Chondrocyte (in vitro differentiated cells): ENCODE measurements at regions not wholly inside any gene's neighbourhood (a gene's known extent, or its start where the extent isn't known, plus 50 kb on each side); places are given as distances from the start of the nearest gene placed in this dataset.

Source experiments
- DNase-seq: peaks from one replicate; pipeline ENCODE4 v3.0.0; 2021; ENCODE audit warnings: mixed read lengths, low spot score
- H3K27ac Mint-ChIP-seq: one replicate; pipeline ENCODE4 v1.8.0; 2021; ENCODE audit warnings: mild to moderate bottlenecking, moderate library complexity, mixed read lengths; ENCODE audit not compliant: unreplicated experiment
- H3K27me3 Mint-ChIP-seq: 2 replicates; pipeline ENCODE4 v1.8.0; 2021; ENCODE audit warnings: low read depth, mixed read lengths
- H3K36me3 Mint-ChIP-seq: 2 replicates; pipeline ENCODE4 v1.8.0; 2021; ENCODE audit warnings: low read depth, mixed read lengths
- H3K4me1 Mint-ChIP-seq: 2 replicates; pipeline ENCODE4 v1.8.0; 2021; ENCODE audit warnings: low read depth, mild to moderate bottlenecking, mixed read lengths
- H3K4me3 Mint-ChIP-seq: one replicate; pipeline ENCODE4 v1.8.0; 2021; ENCODE audit warnings: mild to moderate bottlenecking, moderate library complexity, mixed read lengths; ENCODE audit not compliant: unreplicated experiment
- H3K9me3 Mint-ChIP-seq: 2 replicates; pipeline ENCODE4 v1.8.0; 2021; ENCODE audit warnings: low read depth, mixed read lengths
- TF ChIP-seq, protein P1 (sequence below): fragments of 200-600 bp; sonication (generic); IDR thresholded peaks from 2 replicates; pipeline ENCODE4 v1.5.0; 2021; ENCODE audit warnings: antibody characterized with exemption, mild to moderate bottlenecking, moderate library complexity

DNA sequence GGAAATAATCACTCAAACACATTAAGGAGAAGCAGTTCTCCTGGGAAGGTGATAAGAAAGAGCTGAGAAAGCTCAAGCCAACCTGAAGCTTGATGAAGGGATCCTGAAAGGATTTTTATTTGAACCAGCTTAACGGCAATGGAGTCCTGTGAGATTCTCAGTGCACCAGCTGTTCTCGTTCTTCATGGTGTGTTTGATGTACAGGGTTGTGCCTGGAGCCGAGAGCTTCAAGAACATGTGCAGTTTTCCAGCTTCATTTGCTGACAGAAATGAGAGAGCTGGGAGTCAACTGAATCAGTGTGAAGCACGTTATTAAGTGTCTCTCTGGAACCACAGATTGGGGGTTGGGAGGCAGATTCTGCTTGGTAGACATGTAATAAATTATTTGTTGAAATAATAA is 115.7 kb downstream of the ANKRD50 start:
- no peak overlapping the region for H3K4me3 Mint-ChIP-seq
- TF ChIP-seq, protein P1, sequence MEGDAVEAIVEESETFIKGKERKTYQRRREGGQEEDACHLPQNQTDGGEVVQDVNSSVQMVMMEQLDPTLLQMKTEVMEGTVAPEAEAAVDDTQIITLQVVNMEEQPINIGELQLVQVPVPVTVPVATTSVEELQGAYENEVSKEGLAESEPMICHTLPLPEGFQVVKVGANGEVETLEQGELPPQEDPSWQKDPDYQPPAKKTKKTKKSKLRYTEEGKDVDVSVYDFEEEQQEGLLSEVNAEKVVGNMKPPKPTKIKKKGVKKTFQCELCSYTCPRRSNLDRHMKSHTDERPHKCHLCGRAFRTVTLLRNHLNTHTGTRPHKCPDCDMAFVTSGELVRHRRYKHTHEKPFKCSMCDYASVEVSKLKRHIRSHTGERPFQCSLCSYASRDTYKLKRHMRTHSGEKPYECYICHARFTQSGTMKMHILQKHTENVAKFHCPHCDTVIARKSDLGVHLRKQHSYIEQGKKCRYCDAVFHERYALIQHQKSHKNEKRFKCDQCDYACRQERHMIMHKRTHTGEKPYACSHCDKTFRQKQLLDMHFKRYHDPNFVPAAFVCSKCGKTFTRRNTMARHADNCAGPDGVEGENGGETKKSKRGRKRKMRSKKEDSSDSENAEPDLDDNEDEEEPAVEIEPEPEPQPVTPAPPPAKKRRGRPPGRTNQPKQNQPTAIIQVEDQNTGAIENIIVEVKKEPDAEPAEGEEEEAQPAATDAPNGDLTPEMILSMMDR = no peak
- no peak overlapping the region for H3K27ac Mint-ChIP-seq
- H3K27me3 Mint-ChIP-seq = no peaks in the 10 kb centered on the region
- H3K4me1 Mint-ChIP-seq = no peaks in the 10 kb centered on the region
- peaks cover 7% of the 10 kb centered on the region for H3K36me3 Mint-ChIP-seq
- H3K9me3 Mint-ChIP-seq = peaks cover under 1% of the 10 kb centered on the region
- no peak for DNase-seq

DNA sequence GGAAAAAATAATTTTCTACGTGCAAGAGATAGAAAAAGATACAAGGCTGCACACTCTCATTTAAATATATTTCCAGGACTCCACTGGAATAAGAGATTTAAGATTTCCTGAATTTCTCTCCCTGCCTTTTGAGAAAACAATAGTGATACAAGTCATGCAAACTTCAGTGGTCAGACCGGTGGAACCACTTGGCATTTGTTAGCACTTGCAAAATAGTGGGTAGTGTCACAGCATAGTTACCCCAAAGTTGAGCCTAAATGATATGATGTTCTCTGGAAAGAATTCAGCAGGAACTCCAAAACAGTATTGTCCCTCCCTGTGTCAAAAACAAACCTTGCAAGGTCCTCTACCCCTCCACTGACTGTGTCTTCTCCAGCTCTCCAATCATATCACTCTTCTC is 102.3 kb downstream of the ANKRD50 start:
- no peak overlapping the region for H3K27ac Mint-ChIP-seq
- H3K4me1 Mint-ChIP-seq = no peaks in the 10 kb centered on the region
- no peak for DNase-seq
- peaks cover 18% of the 10 kb centered on the region for H3K36me3 Mint-ChIP-seq
- no peak overlapping the region for H3K4me3 Mint-ChIP-seq
- H3K27me3 Mint-ChIP-seq = no peaks in the 10 kb centered on the region
- TF ChIP-seq, protein P1 = no peak
- H3K9me3 Mint-ChIP-seq = peaks cover 10% of the 10 kb centered on the region
